DND-41 (cell line): ENCODE measurements at regions not wholly inside any gene's neighbourhood (a gene's known extent, or its start where the extent isn't known, plus 50 kb on each side); places are given as distances from the start of the nearest gene placed in this dataset.

ENCODE experiments used
- EZH2 ChIP-seq: IDR thresholded peaks from 3 replicates; pipeline ENCODE4 v1.6.1; 2012; ENCODE audit warnings: borderline replicate concordance, low read depth, mild to moderate bottlenecking, moderate library complexity, low read length, inconsistent platforms; ENCODE audit not compliant: severe bottlenecking
- TF ChIP-seq, protein P1 (sequence below): IDR thresholded peaks from 2 replicates; pipeline ENCODE4 v1.5.1; 2012; ENCODE audit warnings: borderline replicate concordance, low read length, moderate library complexity, mild to moderate bottlenecking; ENCODE audit not compliant: poor library complexity, severe bottlenecking; ENCODE audit errors: extremely low read depth

DNA sequence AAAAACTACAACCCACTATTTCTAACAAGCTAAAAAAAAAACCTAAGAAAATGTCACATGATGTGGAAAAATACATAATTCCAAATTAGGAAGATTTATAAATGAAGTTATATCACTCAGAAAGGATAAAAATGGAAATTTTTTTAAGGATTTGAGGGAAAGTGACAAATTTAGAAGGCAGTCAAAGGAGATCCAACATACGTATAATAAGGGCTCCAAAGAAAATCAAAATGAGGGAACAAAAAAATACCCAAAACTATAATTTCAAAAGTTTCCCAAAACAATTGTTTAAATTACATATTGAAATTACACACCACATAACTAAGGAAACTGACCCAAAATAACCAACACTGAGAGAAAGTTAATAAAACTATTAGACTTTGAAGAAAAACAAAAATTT is 381.1 kb upstream of the KAZN start:
- no peak for TF ChIP-seq EZH2
- TF ChIP-seq, protein P1, sequence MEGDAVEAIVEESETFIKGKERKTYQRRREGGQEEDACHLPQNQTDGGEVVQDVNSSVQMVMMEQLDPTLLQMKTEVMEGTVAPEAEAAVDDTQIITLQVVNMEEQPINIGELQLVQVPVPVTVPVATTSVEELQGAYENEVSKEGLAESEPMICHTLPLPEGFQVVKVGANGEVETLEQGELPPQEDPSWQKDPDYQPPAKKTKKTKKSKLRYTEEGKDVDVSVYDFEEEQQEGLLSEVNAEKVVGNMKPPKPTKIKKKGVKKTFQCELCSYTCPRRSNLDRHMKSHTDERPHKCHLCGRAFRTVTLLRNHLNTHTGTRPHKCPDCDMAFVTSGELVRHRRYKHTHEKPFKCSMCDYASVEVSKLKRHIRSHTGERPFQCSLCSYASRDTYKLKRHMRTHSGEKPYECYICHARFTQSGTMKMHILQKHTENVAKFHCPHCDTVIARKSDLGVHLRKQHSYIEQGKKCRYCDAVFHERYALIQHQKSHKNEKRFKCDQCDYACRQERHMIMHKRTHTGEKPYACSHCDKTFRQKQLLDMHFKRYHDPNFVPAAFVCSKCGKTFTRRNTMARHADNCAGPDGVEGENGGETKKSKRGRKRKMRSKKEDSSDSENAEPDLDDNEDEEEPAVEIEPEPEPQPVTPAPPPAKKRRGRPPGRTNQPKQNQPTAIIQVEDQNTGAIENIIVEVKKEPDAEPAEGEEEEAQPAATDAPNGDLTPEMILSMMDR, result no peak
